ENCODE measurements at regions not wholly inside any gene's neighbourhood (a gene's known extent, or its start where the extent isn't known, plus 50 kb on each side); places are given as distances from the start of the nearest gene placed in this dataset.
A peak's percentile ranks its signal among the peaks of the same experiment; 100 is the strongest.

GRCh38 chr10:25758041-25758457 lies 176.0 kb upstream of the MYO3A start:
- Histone ChIP-seq H3K27ac (ENCODE audit: low read depth, low read length) (no peak overlapping the region), H3K9me3 (ENCODE audit: insufficient read depth, low read length) (no peaks in the 10 kb centered on the region), H3K9ac (ENCODE audit: low read length) (no peak overlapping the region), H3F3A (ENCODE audit: insufficient read depth) (no peaks in the 10 kb centered on the region), H3K27me3 (ENCODE audit: low read length) (no peaks in the 10 kb centered on the region), H3K4me2 (ENCODE audit: low read depth, low read length, poor library complexity, severe bottlenecking) (no peak overlapping the region), H2AFZ (ENCODE audit: low read depth, low read length, severe bottlenecking) (no peak overlapping the region), H3K79me2 (ENCODE audit: insufficient read depth, low read length) (no peaks in the 10 kb centered on the region), H3K4me3 (ENCODE audit: insufficient read depth, low read length, poor library complexity, severe bottlenecking) (no peak overlapping the region), H4K20me1 (ENCODE audit: low read depth, low read length) (no peaks in the 10 kb centered on the region), H3K36me3 (ENCODE audit: low read length) (no peaks in the 10 kb centered on the region), H3K9me2 (replicated peaks; ENCODE audit: insufficient read depth, low read length) (no peaks in the 10 kb centered on the region)
- TF ChIP-seq, protein P1, sequence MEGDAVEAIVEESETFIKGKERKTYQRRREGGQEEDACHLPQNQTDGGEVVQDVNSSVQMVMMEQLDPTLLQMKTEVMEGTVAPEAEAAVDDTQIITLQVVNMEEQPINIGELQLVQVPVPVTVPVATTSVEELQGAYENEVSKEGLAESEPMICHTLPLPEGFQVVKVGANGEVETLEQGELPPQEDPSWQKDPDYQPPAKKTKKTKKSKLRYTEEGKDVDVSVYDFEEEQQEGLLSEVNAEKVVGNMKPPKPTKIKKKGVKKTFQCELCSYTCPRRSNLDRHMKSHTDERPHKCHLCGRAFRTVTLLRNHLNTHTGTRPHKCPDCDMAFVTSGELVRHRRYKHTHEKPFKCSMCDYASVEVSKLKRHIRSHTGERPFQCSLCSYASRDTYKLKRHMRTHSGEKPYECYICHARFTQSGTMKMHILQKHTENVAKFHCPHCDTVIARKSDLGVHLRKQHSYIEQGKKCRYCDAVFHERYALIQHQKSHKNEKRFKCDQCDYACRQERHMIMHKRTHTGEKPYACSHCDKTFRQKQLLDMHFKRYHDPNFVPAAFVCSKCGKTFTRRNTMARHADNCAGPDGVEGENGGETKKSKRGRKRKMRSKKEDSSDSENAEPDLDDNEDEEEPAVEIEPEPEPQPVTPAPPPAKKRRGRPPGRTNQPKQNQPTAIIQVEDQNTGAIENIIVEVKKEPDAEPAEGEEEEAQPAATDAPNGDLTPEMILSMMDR (IDR thresholded peaks at IDR 0.05; ENCODE audit: insufficient read depth, low read length, poor library complexity, severe bottlenecking), result peak; percentile 45
- no peak for TF ChIP-seq EZH2phosphoT487 (conservative IDR thresholded peaks at IDR 0.05; ENCODE audit: low read length)

- TF ChIP-seq EZH2phosphoT487 (conservative IDR thresholded peaks at IDR 0.05; ENCODE audit: low read length), result no peak
- TF ChIP-seq, protein P1 (IDR thresholded peaks at IDR 0.05; ENCODE audit: insufficient read depth, low read length, poor library complexity, severe bottlenecking), result no peak
- Histone ChIP-seq H3K4me2 (ENCODE audit: low read depth, low read length, poor library complexity, severe bottlenecking) (no peak overlapping the region), H3K79me2 (ENCODE audit: insufficient read depth, low read length) (no peaks in the 10 kb centered on the region), H2AFZ (ENCODE audit: low read depth, low read length, severe bottlenecking) (no peak overlapping the region), H4K20me1 (ENCODE audit: low read depth, low read length) (no peaks in the 10 kb centered on the region), H3K4me3 (ENCODE audit: insufficient read depth, low read length, poor library complexity, severe bottlenecking) (no peak overlapping the region), H3K9me2 (replicated peaks; ENCODE audit: insufficient read depth, low read length) (no peaks in the 10 kb centered on the region), H3F3A (ENCODE audit: insufficient read depth) (no peaks in the 10 kb centered on the region), H3K27ac (ENCODE audit: low read depth, low read length) (no peak overlapping the region), H3K36me3 (ENCODE audit: low read length) (no peaks in the 10 kb centered on the region), H3K9me3 (ENCODE audit: insufficient read depth, low read length) (no peaks in the 10 kb centered on the region), H3K9ac (ENCODE audit: low read length) (no peak overlapping the region), H3K27me3 (ENCODE audit: low read length) (no peaks in the 10 kb centered on the region)
Observed at GRCh38 chr10:25758511-25758910, 175.5 kb upstream of the MYO3A start.

DNA sequence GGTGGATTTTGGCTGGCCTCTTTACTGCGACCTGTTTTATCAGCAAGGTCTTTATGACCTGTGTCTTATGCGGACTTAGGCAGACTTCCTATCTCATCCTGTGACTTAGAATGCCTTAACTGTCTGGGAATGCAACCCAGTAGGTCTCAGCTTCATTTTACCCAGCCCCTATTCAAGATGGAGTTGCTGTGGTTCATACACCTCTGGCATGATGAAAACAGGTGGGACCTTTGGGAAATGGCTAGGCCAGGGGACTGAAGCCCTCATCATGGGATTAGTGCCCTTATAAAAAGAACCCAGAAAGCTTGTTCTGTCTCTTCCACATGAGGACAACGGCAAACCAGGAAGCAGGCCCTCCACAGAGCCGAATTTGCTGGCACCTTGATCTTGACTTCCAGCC lies 172.1 kb upstream of the MYO3A start:
- Histone ChIP-seq H2AFZ (ENCODE audit: low read depth, low read length, severe bottlenecking) (no peak overlapping the region), H3K27ac (ENCODE audit: low read depth, low read length) (no peak overlapping the region), H3K79me2 (ENCODE audit: insufficient read depth, low read length) (no peaks in the 10 kb centered on the region), H3K9me2 (replicated peaks; ENCODE audit: insufficient read depth, low read length) (no peaks in the 10 kb centered on the region), H3K27me3 (ENCODE audit: low read length) (no peaks in the 10 kb centered on the region), H3K9ac (ENCODE audit: low read length) (no peak overlapping the region), H3K4me2 (ENCODE audit: low read depth, low read length, poor library complexity, severe bottlenecking) (no peak overlapping the region), H3K9me3 (ENCODE audit: insufficient read depth, low read length) (no peaks in the 10 kb centered on the region), H3K4me3 (ENCODE audit: insufficient read depth, low read length, poor library complexity, severe bottlenecking) (no peak overlapping the region), H3K36me3 (ENCODE audit: low read length) (no peaks in the 10 kb centered on the region), H4K20me1 (ENCODE audit: low read depth, low read length) (no peaks in the 10 kb centered on the region), H3F3A (ENCODE audit: insufficient read depth) (no peaks in the 10 kb centered on the region)
- no peak for TF ChIP-seq EZH2phosphoT487 (conservative IDR thresholded peaks at IDR 0.05; ENCODE audit: low read length)
- TF ChIP-seq, protein P1 (IDR thresholded peaks at IDR 0.05; ENCODE audit: insufficient read depth, low read length, poor library complexity, severe bottlenecking), result no peak

Data from SU-DHL-6 (cell line).